ENCODE measurements at regions not wholly inside any gene's neighbourhood (a gene's known extent, or its start where the extent isn't known, plus 50 kb on each side); places are given as distances from the start of the nearest gene placed in this dataset.
"Not testable (repeated sequence)": the region's sequence is repeated elsewhere in the genome, so short reads cannot be mapped to it uniquely, and the experiment has no call there.

- no peak for DNase-seq
These were observed 1045.0 kb downstream of the GLUD2 start for GRCh38 chrX:122092360-122092759.

- DNase-seq = no peak
These were observed 1045.6 kb downstream of the GLUD2 start for GRCh38 chrX:122092978-122093377.

GRCh38 chrX:122094611-122095010, 1047.2 kb downstream of the GLUD2 start:
- DNase-seq = no peak

GRCh38 chrX:122113376-122113775, 1066.0 kb downstream of the GLUD2 start:
- peak; percentile 37 for DNase-seq

GRCh38 chrX:122113896-122114295, 1066.5 kb downstream of the GLUD2 start:
- no peak for DNase-seq

- DNase-seq = no peak
These were observed 1068.2 kb downstream of the GLUD2 start for GRCh38 chrX:122115604-122116003.

- DNase-seq = no peak
These were observed 1064.7 kb upstream of the GRIA3 start for GRCh38 chrX:122119361-122119760.

- DNase-seq = no peak
These were observed 1061.8 kb upstream of the GRIA3 start for GRCh38 chrX:122122274-122122673.

GRCh38 chrX:122133478-122133877, 1050.6 kb upstream of the GRIA3 start:
- no peak for DNase-seq

GRCh38 chrX:122134291-122134690, 1049.8 kb upstream of the GRIA3 start:
- no peak for DNase-seq

- no peak for DNase-seq
These were observed 1049.0 kb upstream of the GRIA3 start for GRCh38 chrX:122135070-122135469.

- not testable (repeated sequence) for DNase-seq
These were observed 1043.9 kb upstream of the GRIA3 start for GRCh38 chrX:122140219-122140618.

- DNase-seq = no peak
These were observed 1030.1 kb upstream of the GRIA3 start for GRCh38 chrX:122154019-122154418.

- no peak for DNase-seq
These were observed 1015.8 kb upstream of the GRIA3 start for GRCh38 chrX:122168241-122168640.

- DNase-seq = no peak
These were observed 999.3 kb upstream of the GRIA3 start for GRCh38 chrX:122184791-122185190.

GRCh38 chrX:122187069-122187713, 996.9 kb upstream of the GRIA3 start:
- DNase-seq = no peak

- peak; percentile 1 for DNase-seq
These were observed 995.3 kb upstream of the GRIA3 start for GRCh38 chrX:122188751-122189150.

GRCh38 chrX:122196343-122196742, 987.7 kb upstream of the GRIA3 start:
- DNase-seq = no peak

- DNase-seq = no peak
These were observed 980.7 kb upstream of the GRIA3 start for GRCh38 chrX:122203399-122203798.

GRCh38 chrX:122218666-122219065, 965.4 kb upstream of the GRIA3 start:
- no peak for DNase-seq

- no peak for DNase-seq
These were observed 964.9 kb upstream of the GRIA3 start for GRCh38 chrX:122219226-122219625.

- DNase-seq = no peak
These were observed 964.3 kb upstream of the GRIA3 start for GRCh38 chrX:122219735-122220134.

GRCh38 chrX:122220644-122221373, 963.3 kb upstream of the GRIA3 start:
- peak; percentile 89 for DNase-seq

- DNase-seq = not testable (repeated sequence)
These were observed 962.3 kb upstream of the GRIA3 start for GRCh38 chrX:122221810-122222209.

GRCh38 chrX:122224137-122224536, 959.9 kb upstream of the GRIA3 start:
- DNase-seq = not testable (repeated sequence)

Data from NCI-H82 (cell line).